PC-9 (cell line): ENCODE measurements at regions not wholly inside any gene's neighbourhood (a gene's known extent, or its start where the extent isn't known, plus 50 kb on each side); places are given as distances from the start of the nearest gene placed in this dataset.

ENCODE experiments used
- BruUV-seq: library from RNA; stranded (reverse); fragments of 400-500 nt; replicated peaks from 2 replicates; lab custom pipeline; 2021; lab: Mats Ljungman, UMichigan
- CTCF ChIA-PET: fragments of 300-600 bp; sonication (Branson Sonifier 250); formaldehyde crosslinking; loops from one replicate; lab custom pipeline; 2022; ENCODE audit warnings: antibody characterized with exemption; lab: Charles Lee
- POLR2A ChIA-PET: fragments of 300-600 bp; sonication (Branson Sonifier 250); formaldehyde crosslinking; loops from one replicate; lab custom pipeline; 2022; ENCODE audit warnings: antibody characterized with exemption; ENCODE audit not compliant: unreplicated experiment; lab: Charles Lee
- DNase-seq, 2 experiments: peaks; one replicate each; pipeline versions ENCODE4 v3.0.0 to v3.0.0-alpha.2; 2015 to 2022; ENCODE audit warnings: mixed read lengths in 1 of 2
- H2AFZ ChIP-seq: fragments of 200-600 bp; sonication (generic); 2 replicates; pipeline ENCODE4 v1.8.1; 2017; ENCODE audit warnings: antibody characterized with exemption
- H3F3A ChIP-seq: fragments of 200-600 bp; sonication (generic); 2 replicates; pipeline ENCODE4 v1.8.1; 2017; ENCODE audit warnings: antibody characterized with exemption, mild to moderate bottlenecking, low read depth; ENCODE audit not compliant: insufficient read depth
- H3K27ac ChIP-seq: fragments of 200-600 bp; sonication (generic); 2 replicates; pipeline ENCODE4 v1.6.1; 2016; ENCODE audit warnings: mixed run types
- H3K27me3 ChIP-seq: fragments of 200-600 bp; sonication (generic); 2 replicates; pipeline ENCODE4 v1.6.1; 2016; ENCODE audit warnings: low read depth, mixed run types; ENCODE audit not compliant: insufficient read depth
- H3K36me3 ChIP-seq: fragments of 200-600 bp; sonication (generic); 2 replicates; pipeline ENCODE4 v1.6.1; 2016; ENCODE audit warnings: low read depth, mixed run types
- H3K4me1 ChIP-seq: fragments of 200-600 bp; sonication (generic); replicated peaks from 2 replicates; pipeline ENCODE4 v1.6.1; 2016; ENCODE audit warnings: mixed run types; ENCODE audit not compliant: insufficient read depth
- H3K4me2 ChIP-seq: fragments of 200-600 bp; sonication (generic); 2 replicates; pipeline ENCODE4 v1.6.1; 2017; ENCODE audit warnings: mixed run types
- H3K4me3 ChIP-seq: fragments of 200-600 bp; sonication (generic); 2 replicates; pipeline ENCODE4 v1.6.1; 2016; ENCODE audit warnings: mixed run types
- H3K79me2 ChIP-seq: fragments of 200-600 bp; sonication (generic); 2 replicates; pipeline ENCODE4 v1.6.1; 2017; ENCODE audit warnings: low read depth, mixed run types
- H3K9me2 ChIP-seq: fragments of 200-600 bp; sonication (generic); 2 replicates; pipeline ENCODE4 v1.8.1; 2017; ENCODE audit warnings: mild to moderate bottlenecking; ENCODE audit not compliant: insufficient read depth
- H3K9me3 ChIP-seq: fragments of 200-600 bp; sonication (generic); 2 replicates; pipeline ENCODE4 v1.8.1; 2016; ENCODE audit warnings: low read depth; ENCODE audit not compliant: insufficient read depth
- H4K20me1 ChIP-seq: fragments of 200-600 bp; sonication (generic); 2 replicates; pipeline ENCODE4 v1.8.1; 2017; ENCODE audit not compliant: insufficient read depth
- CTCF ChIP-seq: fragments of 200-600 bp; sonication (generic); conservative IDR thresholded peaks from 2 replicates; pipeline ENCODE4 v1.6.1; 2017; ENCODE audit warnings: mixed run types, antibody characterized with exemption, mild to moderate bottlenecking, moderate library complexity
- EZH2 ChIP-seq: fragments of 200-600 bp; sonication (generic); IDR thresholded peaks from 2 replicates; pipeline ENCODE4 v1.8.0; 2017; ENCODE audit warnings: antibody characterized with exemption, low read depth
- intact Hi-C: fragments of 100-400 bp; cut with micrococcal nuclease; formaldehyde crosslinking; loops from one replicate; pipeline ENCODE4 v1.10.0; 2022; ENCODE audit not compliant: unreplicated experiment

GRCh38 chr5:104533498-104533897 is 970.9 kb upstream of the NUDT12 start:
- Histone ChIP-seq H2AFZ (no peak overlapping the region), H3K4me2 (peak overlapping the region; percentile 26), H3K36me3 (no peaks in the 10 kb centered on the region), H3F3A (no peaks in the 10 kb centered on the region), H3K9me3 (peaks cover 4% of the 10 kb centered on the region), H3K4me3 (no peak overlapping the region), H3K4me1 (peaks cover 17% of the 10 kb centered on the region), H3K27me3 (no peaks in the 10 kb centered on the region), H3K27ac (peak overlapping the region; percentile 55), H3K9me2 (no peaks in the 10 kb centered on the region), H3K79me2 (no peaks in the 10 kb centered on the region), H4K20me1 (no peaks in the 10 kb centered on the region)
- intact Hi-C loops = no loop called here
- ChIA-PET CTCF (interaction anchor here (0.6 kb wide), 1 partner anchor 1900 kb away, joined by 14 read pairs; no protein-coding TSS in a partner anchor), POLR2A (no interaction called here)
- no peak for TF ChIP-seq EZH2
- DNase-seq = peak in 1 of 2 experiments; percentile 49
- BruUV-seq = no TSS peak

GRCh38 chr5:104526866-104527265 is 964.3 kb upstream of the NUDT12 start:
- CTCF ChIA-PET = no interaction called here
- POLR2A ChIA-PET = no interaction called here
- no TSS peak for BruUV-seq

GRCh38 chr5:104513640-104514072 is 951.1 kb upstream of the NUDT12 start:
- no peaks in the 10 kb centered on the region for H3K36me3 ChIP-seq
- 0 out of 2 replicates have a peak overlapping the region, but pooled peaks have one; percentile 16 for H3K4me2 ChIP-seq
- DNase-seq = no peak
- intact Hi-C loops = no loop called here
- no peaks in the 10 kb centered on the region for H3K9me2 ChIP-seq
- 0 out of 2 replicates have a peak, but pooled peaks cover 6% of the 10 kb centered on the region for H3F3A ChIP-seq
- POLR2A ChIA-PET = no interaction called here
- no peak overlapping the region; the same call in 1 of the 2 replicates for H3K27ac ChIP-seq
- peaks cover 16% of the 10 kb centered on the region for H3K4me1 ChIP-seq
- no peaks in the 10 kb centered on the region for H4K20me1 ChIP-seq
- peaks cover 25% of the 10 kb centered on the region for H3K9me3 ChIP-seq
- no TSS peak for BruUV-seq
- H3K27me3 ChIP-seq = no peaks in the 10 kb centered on the region
- H3K79me2 ChIP-seq = no peaks in the 10 kb centered on the region
- no peak overlapping the region for H3K4me3 ChIP-seq
- TF ChIP-seq CTCF (no peak), EZH2 (no peak)
- CTCF ChIA-PET = no interaction called here
- H2AFZ ChIP-seq = no peak overlapping the region

More at GRCh38 chr5:104526866-104527265, 964.3 kb upstream of the NUDT12 start:
- Histone ChIP-seq H3K4me3 (no peak overlapping the region), H3K4me1 (no peaks in the 10 kb centered on the region), H2AFZ (no peak overlapping the region), H3K27me3 (no peaks in the 10 kb centered on the region), H3K9me3 (no peaks in the 10 kb centered on the region), H3F3A (no peaks in the 10 kb centered on the region), H3K9me2 (no peaks in the 10 kb centered on the region), H3K27ac (no peak overlapping the region), H3K4me2 (no peak overlapping the region), H3K36me3 (no peaks in the 10 kb centered on the region), H3K79me2 (no peaks in the 10 kb centered on the region), H4K20me1 (no peaks in the 10 kb centered on the region)
- no peak for TF ChIP-seq EZH2
- TF ChIP-seq CTCF = no peak
- intact Hi-C loops = no loop called here
- no peak for DNase-seq

GRCh38 chr5:104513121-104513602 is 950.6 kb upstream of the NUDT12 start:
- Histone ChIP-seq H3K4me2 (peak overlapping the region; percentile 16; the same call in 1 of the 2 replicates), H3F3A (0 out of 2 replicates have a peak, but pooled peaks cover 6% of the 10 kb centered on the region), H2AFZ (no peak overlapping the region), H3K27me3 (no peaks in the 10 kb centered on the region), H3K9me3 (peaks cover 25% of the 10 kb centered on the region), H3K4me3 (no peak overlapping the region), H3K36me3 (no peaks in the 10 kb centered on the region), H3K79me2 (no peaks in the 10 kb centered on the region), H4K20me1 (no peaks in the 10 kb centered on the region), H3K27ac (no peak overlapping the region; the same call in 1 of the 2 replicates), H3K4me1 (peaks cover 16% of the 10 kb centered on the region), H3K9me2 (no peaks in the 10 kb centered on the region)
- DNase-seq = peak in 1 of 2 experiments; percentile 67
- no peak for TF ChIP-seq EZH2
- TF ChIP-seq CTCF = no peak
- intact Hi-C loops = no loop called here
- BruUV-seq = no TSS peak
- POLR2A ChIA-PET = no interaction called here
- CTCF ChIA-PET = no interaction called here
